ENCODE measurements at regions not wholly inside any gene's neighbourhood (a gene's known extent, or its start where the extent isn't known, plus 50 kb on each side); places are given as distances from the start of the nearest gene placed in this dataset.
A peak's percentile ranks its signal among the peaks of the same experiment; 100 is the strongest.

DNA sequence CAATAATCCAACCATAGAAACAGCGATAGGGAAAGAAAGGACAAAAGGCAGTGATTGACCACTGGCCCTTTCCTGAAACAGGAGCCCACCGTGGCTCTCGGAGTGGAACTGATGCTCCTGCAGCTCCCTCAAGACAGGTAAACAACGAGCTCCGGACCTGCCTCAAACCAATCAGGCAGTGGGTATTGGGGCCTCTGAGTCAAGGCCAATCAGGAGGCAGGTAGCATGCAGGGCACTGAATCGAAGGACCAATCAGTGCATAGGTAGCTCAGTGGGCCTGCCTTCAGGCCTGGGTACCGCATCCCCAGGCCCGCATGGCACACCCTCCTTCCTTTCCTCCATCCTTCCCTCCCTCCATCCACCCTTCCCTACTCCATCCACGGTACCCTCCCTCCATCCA is 425.1 kb upstream of the MGMT start:
- H3K36me3 Mint-ChIP-seq (ENCODE audit: unreplicated experiment) = no peaks in the 10 kb centered on the region
- no peak overlapping the region for H3K27ac Mint-ChIP-seq (ENCODE audit: unreplicated experiment)
- H3K27me3 Mint-ChIP-seq (ENCODE audit: unreplicated experiment) = peaks cover 8% of the 10 kb centered on the region
- TF ChIP-seq, protein P1, sequence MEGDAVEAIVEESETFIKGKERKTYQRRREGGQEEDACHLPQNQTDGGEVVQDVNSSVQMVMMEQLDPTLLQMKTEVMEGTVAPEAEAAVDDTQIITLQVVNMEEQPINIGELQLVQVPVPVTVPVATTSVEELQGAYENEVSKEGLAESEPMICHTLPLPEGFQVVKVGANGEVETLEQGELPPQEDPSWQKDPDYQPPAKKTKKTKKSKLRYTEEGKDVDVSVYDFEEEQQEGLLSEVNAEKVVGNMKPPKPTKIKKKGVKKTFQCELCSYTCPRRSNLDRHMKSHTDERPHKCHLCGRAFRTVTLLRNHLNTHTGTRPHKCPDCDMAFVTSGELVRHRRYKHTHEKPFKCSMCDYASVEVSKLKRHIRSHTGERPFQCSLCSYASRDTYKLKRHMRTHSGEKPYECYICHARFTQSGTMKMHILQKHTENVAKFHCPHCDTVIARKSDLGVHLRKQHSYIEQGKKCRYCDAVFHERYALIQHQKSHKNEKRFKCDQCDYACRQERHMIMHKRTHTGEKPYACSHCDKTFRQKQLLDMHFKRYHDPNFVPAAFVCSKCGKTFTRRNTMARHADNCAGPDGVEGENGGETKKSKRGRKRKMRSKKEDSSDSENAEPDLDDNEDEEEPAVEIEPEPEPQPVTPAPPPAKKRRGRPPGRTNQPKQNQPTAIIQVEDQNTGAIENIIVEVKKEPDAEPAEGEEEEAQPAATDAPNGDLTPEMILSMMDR (IDR thresholded peaks at IDR 0.05; ENCODE audit: partially characterized antibody, unreplicated experiment) = no peak
- H3K4me3 Mint-ChIP-seq (ENCODE audit: unreplicated experiment) = no peak overlapping the region
- peaks cover 36% of the 10 kb centered on the region for H3K4me1 Mint-ChIP-seq (ENCODE audit: low read depth, unreplicated experiment)
- peaks cover 7% of the 10 kb centered on the region for H3K9me3 Mint-ChIP-seq (ENCODE audit: unreplicated experiment)
- DNase-seq = no peak

DNA sequence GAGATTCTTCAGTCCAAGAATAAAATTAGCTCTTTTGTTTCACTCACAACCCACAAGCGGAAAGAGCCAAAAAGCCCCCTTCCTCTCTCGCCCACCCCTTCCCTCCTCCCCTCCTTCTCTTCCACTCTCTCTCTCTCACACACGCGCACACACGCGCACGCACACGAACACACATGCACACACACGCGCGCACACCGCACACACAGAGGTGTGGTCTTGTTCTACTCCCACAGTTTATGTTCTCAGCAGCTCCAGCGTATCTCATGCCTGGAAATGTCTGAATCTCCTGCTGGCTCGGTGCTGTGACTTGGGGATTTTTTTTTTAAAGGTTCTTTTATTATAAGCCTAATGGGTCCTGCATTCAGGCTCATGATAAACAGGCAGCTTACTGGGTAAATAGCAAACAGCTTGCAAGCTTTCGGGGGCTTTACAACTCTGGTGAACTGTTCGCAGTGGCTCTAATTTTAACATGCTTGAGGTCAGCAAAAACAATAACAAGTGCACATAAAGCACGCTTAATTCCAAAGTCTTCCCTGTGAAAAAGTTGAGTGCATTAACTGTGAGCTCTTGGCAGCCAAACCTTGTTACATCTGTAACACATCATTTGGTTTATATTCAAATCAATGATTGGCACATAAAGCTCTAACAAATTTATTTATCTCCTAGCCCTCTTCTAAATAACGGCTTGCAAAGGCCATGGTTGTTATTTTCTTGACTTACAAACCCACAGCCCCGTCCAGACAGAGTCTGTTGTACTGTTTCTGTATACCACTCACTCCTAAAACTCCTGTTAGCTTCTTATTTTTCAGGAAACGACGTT is 424.1 kb upstream of the MGMT start:
- Mint-ChIP-seq H3K27ac (ENCODE audit: unreplicated experiment) (peak overlapping the region; percentile 30), H3K4me1 (ENCODE audit: low read depth, unreplicated experiment) (peaks cover 45% of the 10 kb centered on the region), H3K27me3 (ENCODE audit: unreplicated experiment) (peaks cover 8% of the 10 kb centered on the region), H3K4me3 (ENCODE audit: unreplicated experiment) (no peak overlapping the region), H3K9me3 (ENCODE audit: unreplicated experiment) (peaks cover 7% of the 10 kb centered on the region), H3K36me3 (ENCODE audit: unreplicated experiment) (no peaks in the 10 kb centered on the region)
- TF ChIP-seq, protein P1 (IDR thresholded peaks at IDR 0.05; ENCODE audit: partially characterized antibody, unreplicated experiment) = no peak
- no peak for DNase-seq

DNA sequence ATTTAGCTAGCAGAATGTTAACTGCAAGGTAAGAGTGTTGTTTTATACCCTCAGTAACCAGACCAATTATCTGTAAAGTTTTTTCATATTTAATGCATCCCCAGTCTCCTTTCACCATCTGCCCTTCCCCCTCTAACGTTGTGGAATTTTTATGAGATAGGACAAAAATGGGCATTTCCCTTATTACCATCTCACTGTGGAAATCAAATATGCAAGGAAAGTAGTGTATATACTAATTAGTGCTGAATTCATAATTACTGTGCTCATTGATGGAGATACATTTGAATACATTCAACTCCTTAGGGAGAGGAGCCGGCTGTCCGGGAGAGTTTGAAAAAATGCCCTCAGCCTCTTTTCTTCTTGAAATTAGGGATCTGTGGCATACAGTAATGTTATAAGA is 423.4 kb upstream of the MGMT start:
- H3K27me3 Mint-ChIP-seq (ENCODE audit: unreplicated experiment) = peaks cover 8% of the 10 kb centered on the region
- H3K4me3 Mint-ChIP-seq (ENCODE audit: unreplicated experiment) = no peak overlapping the region
- no peak for DNase-seq
- H3K4me1 Mint-ChIP-seq (ENCODE audit: low read depth, unreplicated experiment) = peaks cover 47% of the 10 kb centered on the region
- H3K36me3 Mint-ChIP-seq (ENCODE audit: unreplicated experiment) = no peaks in the 10 kb centered on the region
- no peak overlapping the region for H3K27ac Mint-ChIP-seq (ENCODE audit: unreplicated experiment)
- TF ChIP-seq, protein P1 (IDR thresholded peaks at IDR 0.05; ENCODE audit: partially characterized antibody, unreplicated experiment) = no peak
- peaks cover 7% of the 10 kb centered on the region for H3K9me3 Mint-ChIP-seq (ENCODE audit: unreplicated experiment)

- H3K27ac Mint-ChIP-seq (ENCODE audit: unreplicated experiment) = peak overlapping the region; percentile 48
- no peak for DNase-seq
- H3K36me3 Mint-ChIP-seq (ENCODE audit: unreplicated experiment) = no peaks in the 10 kb centered on the region
- peaks cover 12% of the 10 kb centered on the region for H3K9me3 Mint-ChIP-seq (ENCODE audit: unreplicated experiment)
- H3K4me3 Mint-ChIP-seq (ENCODE audit: unreplicated experiment) = peak overlapping the region; percentile 55
- TF ChIP-seq, protein P1 (IDR thresholded peaks at IDR 0.05; ENCODE audit: partially characterized antibody, unreplicated experiment) = no peak
- H3K4me1 Mint-ChIP-seq (ENCODE audit: low read depth, unreplicated experiment) = peaks cover 47% of the 10 kb centered on the region
- peaks cover 10% of the 10 kb centered on the region for H3K27me3 Mint-ChIP-seq (ENCODE audit: unreplicated experiment)
Measured at GRCh38 chr10:129045599-129045998, 421.4 kb upstream of the MGMT start.

- Mint-ChIP-seq H3K4me3 (ENCODE audit: unreplicated experiment) (no peak overlapping the region), H3K27me3 (ENCODE audit: unreplicated experiment) (peaks cover 10% of the 10 kb centered on the region), H3K4me1 (ENCODE audit: low read depth, unreplicated experiment) (peaks cover 47% of the 10 kb centered on the region), H3K9me3 (ENCODE audit: unreplicated experiment) (peaks cover 12% of the 10 kb centered on the region), H3K27ac (ENCODE audit: unreplicated experiment) (peak overlapping the region; percentile 72), H3K36me3 (ENCODE audit: unreplicated experiment) (no peaks in the 10 kb centered on the region)
- no peak for DNase-seq
- TF ChIP-seq, protein P1 (IDR thresholded peaks at IDR 0.05; ENCODE audit: partially characterized antibody, unreplicated experiment) = no peak
Measured at GRCh38 chr10:129046065-129046681, 420.9 kb upstream of the MGMT start.
